LHCN-M2 (cell line): ENCODE measurements at regions not wholly inside any gene's neighbourhood (a gene's known extent, or its start where the extent isn't known, plus 50 kb on each side); places are given as distances from the start of the nearest gene placed in this dataset.
"Not testable (repeated sequence)": the region's sequence is repeated elsewhere in the genome, so short reads cannot be mapped to it uniquely, and the experiment has no call there.

Experiments used
- DNase-seq: peaks from one replicate; pipeline ENCODE4 v3.0.0-alpha.2; 2012; ENCODE audit warnings: low read depth

DNA sequence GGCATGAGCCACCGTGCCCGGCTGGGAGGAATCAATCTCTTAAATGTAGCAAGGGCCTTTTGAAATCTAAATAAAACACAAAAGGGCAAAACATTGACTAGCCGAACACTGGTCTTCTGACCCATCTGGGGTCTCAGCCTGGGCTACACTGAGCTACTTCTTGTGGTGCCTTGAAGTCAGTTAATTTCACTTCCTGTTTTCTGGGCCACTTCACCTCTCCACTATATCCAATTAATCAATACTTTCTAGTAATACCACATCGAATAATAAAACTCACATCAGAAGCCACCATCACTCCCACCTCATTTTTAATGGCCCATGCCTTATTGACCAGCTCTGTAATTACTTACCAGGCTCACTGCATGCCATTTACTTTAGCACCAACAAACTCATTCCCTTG, 138.0 kb upstream of the SAMSN1 start:
- DNase-seq = no peak

DNA sequence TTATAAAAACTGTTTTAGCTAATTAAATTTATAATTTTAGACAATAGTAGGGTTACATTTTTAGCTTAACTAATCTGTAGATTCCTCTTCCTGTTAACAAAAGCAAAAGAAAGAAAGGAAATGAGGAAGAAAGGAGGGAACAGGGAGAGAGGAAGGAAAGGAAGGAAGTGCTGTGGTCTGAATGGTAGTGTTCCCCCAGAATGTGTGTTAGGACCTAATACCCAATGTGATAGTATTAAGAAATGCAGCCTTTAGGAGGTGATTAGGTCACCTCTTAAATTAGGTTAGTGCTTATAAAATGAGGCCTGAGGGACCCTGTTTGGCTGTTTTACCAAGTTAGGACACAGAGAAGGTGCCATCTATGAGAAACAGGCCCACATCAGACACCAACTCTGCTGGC, 136.9 kb upstream of the SAMSN1 start:
- DNase-seq = no peak

DNA sequence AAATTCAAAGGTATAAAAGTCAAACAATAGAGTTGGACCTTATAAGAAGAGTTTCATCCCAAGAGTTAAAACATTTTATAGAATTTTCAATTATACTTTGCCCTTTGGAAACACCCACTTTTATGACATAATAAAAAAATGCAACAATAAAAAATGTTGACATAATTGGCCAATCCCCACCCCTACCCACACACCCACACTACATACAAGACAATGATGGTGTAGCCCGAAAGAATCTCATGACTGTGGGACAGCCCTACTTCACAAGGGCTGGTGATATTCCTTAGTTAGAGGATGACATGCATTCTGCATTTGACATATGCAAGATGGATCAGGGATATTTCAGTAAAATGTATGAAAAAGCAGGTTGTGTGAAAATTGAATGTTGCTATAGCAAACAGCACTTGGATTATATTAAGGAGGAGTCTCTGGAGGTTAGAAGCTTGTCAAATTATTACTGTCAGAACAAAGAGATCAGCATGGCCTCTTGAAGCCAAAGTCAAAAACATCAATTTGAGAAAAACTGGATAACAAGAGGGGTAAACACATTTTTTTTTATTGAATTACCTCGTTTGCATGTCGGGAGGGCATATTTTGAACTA, 133.0 kb upstream of the SAMSN1 start:
- no peak for DNase-seq

DNA sequence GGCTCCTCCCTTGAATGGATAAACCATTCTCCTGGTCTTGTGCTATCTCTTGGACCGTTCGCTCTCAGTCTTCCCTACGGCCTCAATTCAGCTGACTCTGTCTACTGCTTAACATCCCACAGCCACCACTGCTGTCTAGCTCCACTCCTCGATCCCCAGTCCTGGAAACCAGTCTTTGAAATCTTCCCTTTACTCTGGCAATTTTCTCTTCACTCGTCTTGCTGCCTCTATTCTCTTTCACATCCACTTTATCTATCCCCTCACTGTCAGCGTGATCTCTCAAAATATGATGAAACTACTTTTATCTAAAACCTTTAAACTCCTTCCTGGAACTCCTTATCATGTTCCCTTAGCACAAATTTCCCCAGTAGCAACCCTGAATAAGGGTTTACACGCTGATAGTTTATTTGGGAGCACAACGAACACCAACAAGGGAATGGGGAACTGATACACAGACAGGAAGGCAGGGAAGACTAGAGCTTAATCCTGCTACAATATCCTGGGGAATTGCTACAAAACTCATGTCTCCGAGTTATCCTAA, 131.6 kb upstream of the SAMSN1 start:
- no peak for DNase-seq

DNA sequence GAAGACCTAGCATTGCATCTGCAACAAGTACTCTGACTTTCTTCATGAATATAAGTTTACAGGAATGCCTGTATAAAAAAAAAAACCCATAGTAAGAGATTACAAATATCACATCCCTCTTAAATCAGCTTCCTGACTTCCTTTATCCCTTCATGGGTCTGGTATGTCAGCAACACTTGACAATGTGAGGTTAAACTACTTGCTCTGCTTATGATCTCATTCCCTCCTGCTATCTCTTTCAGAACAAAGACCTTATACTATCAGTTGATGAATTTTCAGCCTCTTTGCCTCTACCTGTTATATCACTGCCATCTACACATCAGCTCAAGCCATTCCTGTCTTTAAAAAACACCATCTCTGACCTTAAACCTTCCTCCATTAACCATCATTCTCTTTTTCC, 130.9 kb upstream of the SAMSN1 start:
- no peak for DNase-seq

DNA sequence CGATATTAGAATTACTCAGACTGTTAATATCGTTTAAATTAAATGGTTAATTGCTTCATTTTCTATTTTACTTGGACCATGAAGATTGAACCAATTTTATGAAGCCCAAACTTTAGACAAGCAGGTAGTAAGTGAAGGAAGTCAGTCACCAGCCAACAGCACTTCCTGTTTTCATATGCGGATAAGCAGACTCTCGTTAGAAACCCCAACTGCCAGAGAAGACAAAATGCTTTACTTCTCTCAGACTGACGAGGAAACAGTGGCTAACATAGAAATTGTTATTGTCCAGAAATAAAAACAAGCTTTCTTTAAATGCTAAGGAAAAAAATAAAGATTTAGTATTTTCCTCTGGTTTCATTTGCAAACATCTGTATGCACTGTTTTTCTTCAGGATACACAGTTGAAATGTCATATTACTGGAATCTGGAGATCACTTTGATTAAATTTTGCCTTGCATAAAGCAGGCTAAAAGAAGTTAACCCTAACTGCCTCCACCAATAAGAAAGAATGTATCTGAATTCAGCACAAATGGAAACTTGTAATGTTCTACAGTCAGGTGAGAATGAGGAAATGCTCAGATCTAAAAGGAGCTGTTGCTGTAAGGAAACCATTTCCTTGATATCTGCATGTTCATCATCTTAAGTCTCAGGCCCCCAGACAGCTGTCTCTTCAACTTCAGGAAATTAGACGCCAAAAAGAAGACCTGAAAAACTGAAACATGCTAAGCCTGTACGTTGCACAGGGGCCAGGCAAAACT, 129.8 kb upstream of the SAMSN1 start:
- DNase-seq = no peak

DNA sequence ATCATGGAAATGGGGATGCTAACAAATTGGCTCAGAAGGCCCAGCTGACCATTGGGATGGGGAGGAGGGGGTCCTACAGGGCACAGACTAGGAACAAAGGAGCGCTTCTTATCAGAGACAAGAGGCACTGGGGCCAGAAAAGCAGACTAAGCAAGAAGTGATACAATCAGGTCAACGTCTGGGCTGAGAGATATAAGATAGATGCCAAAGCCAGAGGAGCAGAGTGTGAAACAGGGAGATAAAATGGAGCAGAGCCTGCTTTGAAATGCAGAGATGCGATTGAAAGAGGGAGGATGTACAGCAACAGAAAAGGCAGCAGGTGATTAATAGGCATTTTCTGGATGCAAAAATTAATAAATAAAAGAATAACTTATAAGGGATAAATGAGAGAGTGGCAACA, 127.5 kb upstream of the SAMSN1 start:
- no peak for DNase-seq

DNA sequence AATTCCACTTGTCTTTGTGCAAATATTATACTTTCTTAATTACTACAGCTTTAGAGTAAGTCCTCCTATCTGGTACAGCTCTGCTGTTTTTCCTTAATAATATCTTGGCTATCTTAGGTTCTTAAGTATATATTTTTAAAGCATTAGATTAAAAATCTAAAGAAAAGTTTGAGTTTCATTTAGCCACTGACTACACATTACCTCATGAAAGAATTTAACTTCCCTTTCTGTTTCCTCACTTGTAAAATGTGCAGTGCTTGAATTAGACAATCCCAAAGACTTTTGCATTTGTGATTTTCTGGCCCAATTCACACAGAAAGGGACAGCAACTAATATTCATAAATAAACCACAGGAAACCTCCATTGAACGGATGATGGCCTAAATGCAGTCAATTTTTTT, 126.4 kb upstream of the SAMSN1 start:
- DNase-seq = no peak

DNA sequence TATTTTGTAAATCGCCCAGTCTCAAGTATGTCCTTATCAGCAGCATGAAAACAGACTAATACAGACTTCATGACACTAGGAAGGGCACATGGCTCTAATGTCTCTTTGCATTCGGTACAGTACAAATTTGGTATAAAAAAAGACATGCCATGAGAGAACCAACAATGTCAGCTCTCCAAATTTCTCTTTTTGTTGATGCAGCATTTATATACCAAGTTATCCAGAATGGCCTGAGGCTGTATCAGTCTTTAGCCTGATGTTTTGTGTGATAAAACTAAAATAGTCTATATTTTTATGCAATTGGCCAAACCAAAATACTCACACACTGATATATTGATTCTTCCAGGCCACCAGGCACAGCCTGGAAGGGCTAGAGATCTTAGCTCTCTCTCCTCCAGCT, 124.3 kb upstream of the SAMSN1 start:
- no peak for DNase-seq

DNA sequence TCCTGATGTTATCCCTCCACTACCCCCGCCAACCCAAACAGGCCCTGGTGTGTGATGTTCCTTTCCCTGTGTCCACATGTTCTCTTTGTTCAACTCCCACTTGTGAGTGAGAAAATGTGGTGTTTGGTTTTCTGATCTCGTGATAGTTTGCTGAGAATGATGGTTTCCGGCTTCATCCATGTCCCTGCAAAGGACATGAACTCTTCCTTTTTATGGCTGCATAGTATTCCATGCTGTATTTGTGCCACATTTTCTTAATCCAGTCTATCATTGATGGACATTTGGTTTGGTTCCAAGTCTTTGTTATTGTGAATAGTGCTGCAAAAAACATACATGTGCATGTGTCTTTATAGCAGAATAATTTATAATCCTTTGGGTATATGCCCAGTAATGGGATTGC, 123.0 kb upstream of the SAMSN1 start:
- not testable (repeated sequence) for DNase-seq

DNA sequence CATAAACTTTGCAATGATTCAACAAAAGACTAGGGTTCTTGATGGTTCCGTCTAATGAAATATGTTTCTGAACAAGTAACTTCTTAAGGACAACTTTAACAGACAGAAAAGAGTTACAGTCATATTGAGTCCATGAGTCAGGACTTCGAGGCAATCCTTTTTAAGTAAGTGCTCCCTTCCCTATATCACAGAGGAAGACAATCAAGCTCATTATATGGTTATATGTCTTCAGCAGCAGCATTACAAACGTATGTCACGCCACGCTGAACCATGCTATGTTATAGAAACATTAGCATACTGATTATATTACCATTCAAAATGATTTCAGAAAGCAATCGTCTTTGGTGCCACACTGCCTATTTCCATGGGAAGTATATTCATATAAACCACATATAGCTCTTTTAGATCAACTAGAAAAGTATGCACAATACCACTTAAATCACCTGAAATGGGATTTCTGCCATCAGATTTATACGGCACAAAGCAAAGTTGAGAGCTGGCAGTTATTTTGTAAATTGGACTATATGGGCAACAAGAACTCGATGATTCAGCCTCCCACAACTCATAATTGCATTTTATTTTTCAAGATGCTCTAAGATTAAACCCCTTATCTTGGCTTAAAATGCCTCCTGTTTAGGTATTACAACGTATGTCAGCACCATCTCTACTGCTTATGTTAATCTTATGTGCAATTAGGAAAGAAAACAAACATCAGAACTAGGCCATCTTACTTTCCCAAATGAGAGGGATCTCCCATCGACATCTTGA, 111.3 kb upstream of the SAMSN1 start:
- no peak for DNase-seq

DNA sequence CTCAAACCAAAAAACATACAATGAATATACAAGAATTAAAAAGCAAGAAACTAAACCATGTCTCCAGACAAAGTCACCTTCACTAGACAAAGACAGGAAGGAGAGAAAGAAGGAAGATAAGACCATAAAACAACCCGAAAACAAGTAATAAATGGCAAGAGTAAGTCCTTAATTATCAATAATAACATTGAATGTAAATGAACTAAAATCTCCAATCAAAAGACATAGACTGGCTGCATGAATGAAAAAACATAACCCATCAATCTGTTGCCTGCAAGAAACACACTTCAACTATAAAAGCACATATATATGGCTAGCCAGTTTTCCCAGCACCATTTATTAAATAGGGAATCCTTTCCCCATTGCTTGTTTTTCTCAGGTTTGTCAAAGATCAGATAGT, 100.8 kb upstream of the SAMSN1 start:
- DNase-seq = no peak

DNA sequence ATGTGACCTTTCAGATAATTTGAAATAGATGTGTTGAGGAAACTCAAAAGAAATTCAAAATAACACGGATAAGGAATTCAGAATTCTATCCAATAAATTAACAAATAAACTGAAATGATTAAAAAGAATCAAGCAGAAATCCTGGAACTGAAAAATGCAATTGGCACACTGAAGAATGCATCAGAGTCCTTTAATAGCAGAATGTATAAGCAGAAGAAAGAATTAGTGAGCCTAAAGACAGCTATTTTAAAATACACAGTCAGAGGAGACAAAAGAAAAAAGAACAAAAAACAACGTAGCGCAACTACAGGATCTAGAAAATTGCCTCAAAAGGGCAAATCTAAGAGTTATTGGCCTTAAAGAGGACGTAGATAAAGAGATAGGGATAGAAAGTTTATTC, 99.6 kb upstream of the SAMSN1 start:
- DNase-seq = no peak

DNA sequence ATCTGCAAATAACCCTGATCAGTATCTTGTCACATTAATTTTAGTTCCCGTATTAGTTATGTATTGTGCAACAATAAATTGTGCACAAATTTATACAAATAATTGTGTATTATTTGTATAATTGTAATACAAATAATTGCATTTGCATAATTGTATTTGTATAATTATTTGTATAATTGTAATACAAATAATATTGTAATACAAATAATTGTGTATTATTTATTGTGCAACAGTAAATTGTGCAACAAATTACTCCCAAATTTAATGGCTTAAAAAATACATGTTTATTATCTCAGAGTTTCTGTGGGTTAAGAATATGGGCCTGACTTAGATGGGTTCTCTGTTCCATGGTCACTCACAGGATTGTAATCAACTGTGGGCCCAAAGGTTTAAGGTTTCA, 86.2 kb upstream of the SAMSN1 start:
- DNase-seq = no peak

DNA sequence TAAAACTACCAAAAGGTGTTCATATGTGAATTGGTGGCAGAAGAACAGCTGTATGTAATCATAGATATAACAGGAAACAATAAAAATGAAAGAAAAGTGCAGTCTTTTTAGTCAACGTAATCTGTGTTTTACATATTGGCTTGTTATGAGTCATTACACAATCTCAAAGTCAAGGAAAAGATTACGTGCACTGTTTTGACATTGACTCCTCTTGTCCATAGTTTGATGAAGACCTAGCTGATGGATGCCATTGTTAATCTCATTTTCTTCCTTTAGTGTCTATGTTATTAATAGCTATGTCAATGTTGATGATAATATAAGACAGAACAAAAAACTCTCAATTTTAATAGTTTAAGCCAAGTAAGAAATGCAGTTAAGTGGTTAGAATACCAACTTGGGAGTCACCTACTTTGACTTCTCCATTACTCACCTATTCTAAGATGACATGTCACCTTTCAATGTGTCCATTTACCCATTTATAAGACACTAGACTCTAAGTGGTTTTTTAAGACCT, 84.5 kb upstream of the SAMSN1 start:
- no peak for DNase-seq

DNA sequence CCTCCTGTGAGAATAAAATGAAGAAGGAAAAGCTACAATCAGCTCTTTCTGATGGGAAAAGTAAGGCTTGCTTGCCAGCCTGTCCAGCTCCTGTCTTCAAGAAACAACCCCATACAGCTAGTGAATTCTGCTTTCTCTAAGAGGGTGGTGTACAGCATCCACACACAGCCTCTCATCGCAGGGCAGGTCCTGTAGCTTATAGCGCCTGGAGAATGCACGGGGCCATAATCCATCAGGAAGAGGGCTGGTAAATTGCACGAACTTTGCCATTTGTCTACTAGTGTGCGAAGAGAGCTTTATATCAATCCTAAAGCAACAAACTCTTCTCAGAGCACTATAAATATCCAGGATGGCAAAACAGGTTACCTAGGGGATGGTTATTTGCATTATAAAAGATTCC, 83.3 kb upstream of the SAMSN1 start:
- no peak for DNase-seq

DNA sequence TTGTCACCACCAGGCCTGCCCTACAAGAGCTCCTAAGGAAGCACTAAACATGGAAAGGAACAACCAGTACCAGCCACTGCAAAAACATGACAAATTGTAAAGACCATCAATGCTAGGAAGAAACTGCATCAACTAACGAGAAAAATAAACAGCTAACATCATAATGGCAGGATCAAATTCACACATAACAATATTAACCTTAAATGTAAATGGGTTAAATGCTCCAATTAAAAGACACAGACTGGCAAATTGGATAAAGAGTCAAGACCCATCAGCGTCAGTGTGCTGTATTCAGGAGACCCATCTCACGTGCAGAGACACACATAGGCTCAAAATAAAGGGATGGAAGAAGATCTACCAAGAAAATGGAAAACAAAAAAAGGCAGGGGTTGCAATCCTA, 77.0 kb upstream of the SAMSN1 start:
- not testable (repeated sequence) for DNase-seq

DNA sequence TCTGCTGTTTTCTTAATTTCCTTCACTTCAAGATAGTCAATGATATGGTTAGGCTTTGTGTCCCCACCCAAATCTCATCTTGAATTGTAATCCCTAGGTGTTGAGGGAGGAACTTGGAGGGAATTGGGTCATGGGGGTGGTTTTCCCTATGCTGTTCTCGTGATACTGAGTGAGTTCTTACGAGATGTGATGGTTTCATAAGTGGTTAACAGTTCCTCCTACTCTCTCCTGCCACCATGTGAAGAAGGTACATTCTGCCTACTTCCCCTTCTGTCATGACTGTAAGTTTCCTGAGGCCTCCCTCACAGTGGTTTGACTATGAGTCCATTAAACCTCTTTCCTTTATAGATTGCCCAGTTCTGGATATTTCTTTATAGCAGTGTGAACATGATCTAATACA, 74.0 kb upstream of the SAMSN1 start:
- no peak for DNase-seq

DNA sequence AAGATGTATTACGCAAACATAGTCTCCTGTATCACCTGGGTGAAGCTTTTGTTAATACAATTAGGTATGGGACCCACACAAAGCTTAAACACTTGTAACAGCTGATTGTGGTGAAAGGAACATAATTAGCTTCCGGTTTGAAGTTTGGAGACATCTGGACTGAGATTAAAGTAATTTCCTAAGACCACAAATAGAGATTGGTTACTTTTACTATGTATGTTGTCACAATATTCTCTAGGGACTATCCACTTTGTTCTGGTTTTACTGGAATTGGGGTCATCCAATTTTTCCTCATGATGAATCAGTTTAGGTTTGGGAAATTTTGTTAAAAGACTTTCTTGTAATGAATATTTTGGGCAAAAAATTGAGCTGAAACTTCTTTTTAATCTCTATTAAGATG, 71.8 kb upstream of the SAMSN1 start:
- no peak for DNase-seq

DNA sequence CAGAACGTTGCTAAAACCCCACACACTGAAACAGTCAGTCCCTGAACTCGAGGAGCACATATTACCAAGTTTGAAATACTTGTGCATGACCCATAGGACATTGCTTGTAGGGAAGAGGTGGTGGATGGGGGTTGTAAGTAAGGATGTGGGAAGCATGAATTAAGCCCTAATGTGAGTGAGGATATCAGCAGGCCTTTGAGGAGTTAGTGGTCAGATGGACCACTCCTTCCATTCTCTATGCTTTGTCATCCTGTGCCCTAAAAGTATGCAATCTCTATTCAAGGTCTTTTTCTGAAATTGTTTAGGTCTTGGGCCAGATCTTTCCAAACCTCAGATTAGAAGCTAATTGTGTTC, 70.9 kb upstream of the SAMSN1 start:
- DNase-seq = no peak

DNA sequence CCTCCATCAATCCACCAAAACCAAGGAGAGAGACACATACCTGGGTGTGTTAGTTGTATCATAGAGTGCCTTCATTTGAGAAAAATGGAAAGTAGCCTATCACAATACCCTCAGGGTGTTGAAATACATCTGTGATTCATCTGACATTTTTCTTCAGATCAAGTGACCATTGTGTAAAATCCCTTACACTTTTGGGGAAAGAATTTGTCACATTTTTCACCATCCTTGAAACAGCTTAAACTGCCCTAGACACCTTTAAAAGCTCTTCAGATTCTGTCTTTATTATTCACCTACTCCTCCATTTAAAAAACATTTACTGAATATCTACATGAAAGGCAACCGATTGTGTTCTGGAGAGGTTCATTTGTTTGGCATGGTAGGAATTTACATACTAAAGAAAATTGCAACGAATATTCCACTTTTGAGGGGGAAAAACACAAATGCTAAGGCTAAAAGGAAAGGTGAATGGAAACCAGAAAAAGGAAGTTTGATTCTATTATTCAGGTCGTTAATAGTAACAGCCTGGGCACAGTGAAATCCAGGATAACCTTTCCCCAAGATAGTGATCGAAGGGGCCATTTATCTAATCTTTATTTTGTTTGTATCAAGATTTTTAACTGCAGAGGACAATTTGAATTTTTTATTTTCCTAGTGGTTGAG, 70.4 kb upstream of the SAMSN1 start:
- no peak for DNase-seq

DNA sequence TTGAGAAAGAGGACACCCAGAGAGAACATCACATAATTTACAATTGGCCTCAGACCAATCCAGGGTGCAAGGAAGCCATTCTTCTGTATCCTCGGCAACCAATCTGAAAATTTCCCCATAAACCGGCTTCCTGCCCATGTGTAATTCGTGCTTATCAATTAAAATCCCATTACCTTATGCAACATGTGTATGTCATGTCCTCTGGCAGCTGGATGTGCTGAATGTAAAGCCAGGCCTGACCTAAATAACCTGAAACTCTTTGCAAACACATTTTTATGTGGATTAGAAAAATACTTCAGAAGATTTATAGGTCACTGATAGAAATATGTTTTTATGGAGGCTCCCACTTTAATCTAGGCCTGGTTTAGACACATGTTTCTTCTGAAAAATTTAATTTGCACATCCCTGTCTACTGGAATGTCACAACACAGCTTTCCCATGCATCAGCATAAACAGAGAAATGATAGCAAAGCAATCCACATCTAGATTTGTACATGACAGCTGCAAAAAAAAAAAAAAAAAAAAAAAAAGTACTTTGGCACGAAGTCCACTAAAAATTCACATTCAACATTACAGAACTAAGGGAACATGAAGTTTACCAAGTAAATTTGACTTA, 69.4 kb upstream of the SAMSN1 start:
- DNase-seq = no peak
